Epithelial cell of esophagus (primary cell): ENCODE measurements at regions not wholly inside any gene's neighbourhood (a gene's known extent, or its start where the extent isn't known, plus 50 kb on each side); places are given as distances from the start of the nearest gene placed in this dataset.
A peak's percentile ranks its signal among the peaks of the same experiment; 100 is the strongest.

Source experiments
- DNase-seq: peaks from one replicate; pipeline ENCODE4 v3.0.0; 2010; ENCODE audit warnings: low read depth
- H3K4me3 ChIP-seq: 2 replicates; pipeline ENCODE4 v1.5.1; 2011; ENCODE audit warnings: mild to moderate bottlenecking, low read length, control low read depth
- TF ChIP-seq, protein P1 (sequence below): IDR thresholded peaks from 2 replicates; pipeline ENCODE4 v1.5.1; 2011; ENCODE audit warnings: low read depth, mild to moderate bottlenecking, low read length, control low read depth, inconsistent platforms; ENCODE audit not compliant: insufficient read depth; ENCODE audit errors: missing control alignments

DNA sequence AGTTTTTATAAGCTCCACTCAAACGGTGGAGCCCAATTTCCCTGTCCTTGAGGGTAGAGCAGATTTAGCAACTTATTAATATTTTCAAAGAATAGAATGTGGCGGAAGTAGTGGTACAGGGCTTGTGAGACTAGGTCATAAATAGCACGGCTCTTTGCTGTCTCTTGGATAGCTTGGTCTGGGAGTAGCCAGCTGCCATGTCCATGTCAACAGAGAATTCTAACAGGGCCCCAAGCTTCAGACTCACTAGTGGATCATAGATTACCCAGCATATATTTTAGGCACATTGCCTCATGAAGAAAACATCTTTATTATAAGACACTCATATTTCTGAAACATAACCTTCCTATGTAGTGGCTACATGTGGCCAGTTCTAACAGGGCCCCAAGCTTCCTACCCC, 755.7 kb downstream of the HDGFL1 start:
- TF ChIP-seq, protein P1, sequence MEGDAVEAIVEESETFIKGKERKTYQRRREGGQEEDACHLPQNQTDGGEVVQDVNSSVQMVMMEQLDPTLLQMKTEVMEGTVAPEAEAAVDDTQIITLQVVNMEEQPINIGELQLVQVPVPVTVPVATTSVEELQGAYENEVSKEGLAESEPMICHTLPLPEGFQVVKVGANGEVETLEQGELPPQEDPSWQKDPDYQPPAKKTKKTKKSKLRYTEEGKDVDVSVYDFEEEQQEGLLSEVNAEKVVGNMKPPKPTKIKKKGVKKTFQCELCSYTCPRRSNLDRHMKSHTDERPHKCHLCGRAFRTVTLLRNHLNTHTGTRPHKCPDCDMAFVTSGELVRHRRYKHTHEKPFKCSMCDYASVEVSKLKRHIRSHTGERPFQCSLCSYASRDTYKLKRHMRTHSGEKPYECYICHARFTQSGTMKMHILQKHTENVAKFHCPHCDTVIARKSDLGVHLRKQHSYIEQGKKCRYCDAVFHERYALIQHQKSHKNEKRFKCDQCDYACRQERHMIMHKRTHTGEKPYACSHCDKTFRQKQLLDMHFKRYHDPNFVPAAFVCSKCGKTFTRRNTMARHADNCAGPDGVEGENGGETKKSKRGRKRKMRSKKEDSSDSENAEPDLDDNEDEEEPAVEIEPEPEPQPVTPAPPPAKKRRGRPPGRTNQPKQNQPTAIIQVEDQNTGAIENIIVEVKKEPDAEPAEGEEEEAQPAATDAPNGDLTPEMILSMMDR, result no peak
- no peak overlapping the region for H3K4me3 ChIP-seq
- no peak for DNase-seq

DNA sequence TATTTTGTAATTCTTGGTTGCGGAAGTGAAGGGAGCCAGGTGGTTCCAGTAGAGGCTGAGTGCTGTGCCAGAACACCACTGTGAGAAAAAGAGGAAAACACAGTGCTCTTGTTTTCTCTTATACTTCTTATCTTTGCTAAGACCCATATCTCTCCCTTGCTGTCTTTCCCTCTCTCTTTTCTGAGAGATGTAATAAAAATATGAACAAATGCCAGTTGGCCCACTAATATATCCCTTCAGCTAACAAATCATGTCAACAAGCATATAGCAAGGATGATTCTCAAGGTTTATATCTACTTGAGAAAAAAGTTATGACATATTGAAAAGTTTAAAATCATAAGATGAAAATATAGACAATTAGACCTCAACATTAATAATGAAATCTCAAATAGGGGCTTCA, 758.3 kb downstream of the HDGFL1 start:
- H3K4me3 ChIP-seq, result no peak overlapping the region
- TF ChIP-seq, protein P1, result no peak
- no peak for DNase-seq

DNA sequence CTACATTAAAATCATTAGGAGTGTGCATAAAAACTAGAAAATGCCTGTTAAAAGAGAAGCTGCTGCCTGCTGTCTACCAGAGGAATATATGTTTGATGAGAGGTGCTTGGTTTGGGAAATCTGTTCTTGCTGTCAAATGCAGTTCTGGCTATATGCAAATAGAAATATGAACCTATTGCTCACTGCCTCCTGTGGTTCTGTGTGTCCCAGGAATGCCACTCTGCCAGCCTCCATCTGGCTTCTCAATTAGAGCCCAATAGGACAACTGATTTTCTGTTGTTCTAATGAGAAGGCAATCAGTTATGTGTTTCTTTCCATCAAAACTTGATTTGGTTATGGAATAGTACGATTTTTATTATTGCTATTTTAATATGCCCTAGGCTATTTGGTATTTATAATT, 759.7 kb downstream of the HDGFL1 start:
- H3K4me3 ChIP-seq, result no peak overlapping the region
- DNase-seq, result peak; percentile 27
- TF ChIP-seq, protein P1, result no peak

DNA sequence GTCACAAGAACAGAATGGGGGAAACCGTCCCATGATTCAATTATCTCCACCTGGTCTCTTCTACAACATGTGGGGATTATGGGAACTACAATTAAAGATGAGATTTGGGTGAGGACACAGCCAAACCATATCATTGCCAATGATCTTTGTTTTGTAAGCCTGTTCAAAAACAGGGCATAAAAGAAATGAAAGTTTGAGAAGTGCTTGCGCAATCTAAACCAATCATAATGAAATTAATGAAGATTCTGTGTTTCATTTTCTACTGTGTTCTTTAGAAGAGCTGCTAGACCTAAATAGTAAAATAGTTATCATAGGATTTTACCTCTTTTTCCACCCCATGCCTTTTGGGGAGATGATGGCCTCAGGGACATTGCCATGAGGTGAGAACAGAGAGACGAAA, 761.3 kb downstream of the HDGFL1 start:
- TF ChIP-seq, protein P1, result no peak
- no peak overlapping the region for H3K4me3 ChIP-seq
- DNase-seq, result no peak

DNA sequence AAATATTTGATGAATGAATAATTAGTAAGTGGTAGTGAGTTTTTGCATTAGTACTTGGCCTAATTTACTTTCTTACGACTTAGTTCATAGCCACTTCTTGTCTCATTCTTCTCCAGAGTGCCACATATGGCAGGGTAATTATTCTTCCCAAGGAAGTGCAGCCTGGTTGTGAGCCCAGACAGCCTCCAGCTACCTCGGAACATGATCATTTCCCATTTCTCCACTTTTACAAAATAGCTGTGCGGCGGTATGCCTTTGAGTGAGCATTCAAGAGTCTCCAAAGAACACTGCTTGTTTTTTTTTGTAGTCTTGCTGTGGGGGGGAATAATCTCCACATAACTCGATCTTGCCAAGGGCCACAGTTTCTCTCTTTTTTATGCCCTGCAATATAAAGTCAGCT, 765.0 kb downstream of the HDGFL1 start:
- DNase-seq, result no peak
- H3K4me3 ChIP-seq, result no peak overlapping the region
- TF ChIP-seq, protein P1, result no peak

DNA sequence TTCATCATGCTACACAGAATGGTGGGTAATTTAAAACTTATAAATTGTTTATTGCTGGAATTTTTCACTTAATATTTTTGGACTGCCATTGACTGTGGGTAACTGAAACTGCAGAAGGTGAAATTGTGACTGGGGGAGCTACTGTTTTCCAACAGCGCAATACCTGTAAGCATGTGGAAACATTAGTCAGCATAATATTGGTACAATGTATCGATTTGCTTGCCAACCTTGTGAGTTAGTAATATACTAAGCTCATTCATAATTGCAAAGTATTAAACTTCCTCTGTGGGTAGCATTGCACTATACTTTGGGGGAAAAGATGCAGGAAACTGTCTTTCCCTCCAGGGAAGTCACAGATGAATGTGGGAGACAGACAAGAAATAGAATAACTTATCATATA, 766.5 kb downstream of the HDGFL1 start:
- no peak for DNase-seq
- no peak overlapping the region for H3K4me3 ChIP-seq
- TF ChIP-seq, protein P1, result no peak

DNA sequence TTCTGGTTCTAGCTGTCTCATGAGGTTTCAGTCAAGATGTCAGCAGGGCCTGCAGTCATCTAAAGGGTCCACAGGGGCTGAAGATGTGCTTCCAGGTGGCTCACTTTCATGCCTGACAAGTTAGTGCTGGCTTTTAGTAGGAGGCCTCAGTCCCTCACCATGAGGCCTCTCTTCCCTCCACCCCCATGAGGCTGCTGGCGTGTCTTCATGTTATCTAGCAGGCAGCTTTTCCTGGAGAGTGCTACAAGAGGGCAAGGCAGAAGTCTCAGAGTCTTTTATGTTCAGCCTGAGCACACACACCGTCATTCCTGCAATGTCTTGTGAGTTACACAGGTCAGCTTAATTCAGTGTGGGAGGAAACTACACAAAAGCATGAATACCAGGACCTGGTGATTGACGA, 769.9 kb downstream of the HDGFL1 start:
- H3K4me3 ChIP-seq, result no peak overlapping the region
- TF ChIP-seq, protein P1, result no peak
- no peak for DNase-seq
